Right ventricle myocardium inferior (tissue), 1 donor: ENCODE measurements at regions not wholly inside any gene's neighbourhood (a gene's known extent, or its start where the extent isn't known, plus 50 kb on each side); places are given as distances from the start of the nearest gene placed in this dataset.
"Not testable (repeated sequence)": the region's sequence is repeated elsewhere in the genome, so short reads cannot be mapped to it uniquely, and the experiment has no call there.

ENCODE experiments used
- ATAC-seq: fragments of 200-7000 bp; cut with Tn5 transposase; one replicate; pipeline ENCODE4 v1.9.1; 2020; ENCODE audit warnings: mild to moderate bottlenecking, moderate library complexity
- DNase-seq: peaks from one replicate; pipeline ENCODE4 v3.0.0; 2021; ENCODE audit errors: missing footprints
- intact Hi-C: fragments of 100-400 bp; cut with DNase I; formaldehyde crosslinking; loops from one replicate; pipeline ENCODE4 v1.11.0; 2022
- donor health status: DM: no; HTN: yes; CAD: no; lungs with severe emphysema.

DNA sequence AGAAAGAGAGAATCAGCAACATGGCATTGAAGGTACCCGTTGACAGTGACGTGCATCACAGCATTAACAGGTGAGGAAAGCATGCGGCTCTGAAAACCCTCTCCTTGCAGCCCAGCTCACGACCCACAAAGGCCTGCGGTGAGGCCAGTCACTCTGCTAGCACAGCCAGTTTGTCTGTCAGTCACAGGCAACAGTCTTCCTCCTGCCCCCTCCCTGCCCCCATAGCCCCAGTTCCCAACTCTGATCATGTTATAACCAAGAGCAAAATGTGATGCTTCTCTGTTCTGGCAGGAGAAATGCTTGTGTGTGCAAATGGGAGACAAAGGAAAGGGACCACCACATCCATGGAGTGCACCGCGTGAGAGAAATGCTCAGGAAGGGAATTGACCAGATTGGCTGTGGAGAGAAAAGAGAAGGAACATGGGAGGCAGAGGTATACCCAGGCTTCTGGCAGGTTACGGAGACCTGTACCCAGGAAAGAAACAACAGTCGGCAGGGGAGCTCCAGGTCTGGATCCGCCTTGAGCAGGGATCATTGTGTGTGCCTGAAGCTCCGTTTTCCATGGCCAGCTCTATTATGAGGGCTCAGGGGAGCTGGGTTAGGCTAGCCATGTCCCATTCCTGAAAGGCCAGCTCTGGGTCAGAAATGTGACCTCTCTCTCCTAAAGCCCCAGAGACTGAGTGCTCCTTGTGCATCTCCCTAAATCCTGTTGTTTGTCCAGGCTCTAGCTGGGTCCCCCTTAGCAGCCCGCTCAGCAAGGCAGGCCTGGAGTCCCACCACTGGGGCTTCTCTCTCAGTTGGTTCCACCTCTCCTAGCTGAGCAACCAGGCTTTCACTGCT, 139.7 kb upstream of the MAMLD1 start:
- DNase-seq (no peak), ATAC-seq (no peak)
- intact Hi-C loops: no loop called here

DNA sequence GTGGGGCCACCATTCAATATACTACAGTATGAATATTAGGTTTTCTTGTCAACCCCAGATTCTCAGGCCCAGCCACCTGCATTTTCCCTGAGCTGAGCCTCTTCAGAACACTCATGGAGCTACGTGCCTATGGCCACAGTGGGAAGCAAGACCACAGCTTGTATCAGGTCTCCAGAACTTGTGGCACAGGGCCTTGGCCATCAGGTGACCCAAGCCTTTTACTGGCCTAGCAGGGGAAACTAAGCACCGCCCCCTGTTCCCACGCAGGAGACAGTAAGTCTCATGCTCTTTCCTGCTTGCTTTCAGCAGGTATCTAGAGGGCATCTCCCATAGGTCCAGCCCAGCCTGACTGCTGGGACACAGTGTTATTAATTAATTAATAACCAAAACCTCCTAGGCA, 138.4 kb upstream of the MAMLD1 start:
- intact Hi-C loops: no loop called here
- ATAC-seq (no peak), DNase-seq (no peak)

DNA sequence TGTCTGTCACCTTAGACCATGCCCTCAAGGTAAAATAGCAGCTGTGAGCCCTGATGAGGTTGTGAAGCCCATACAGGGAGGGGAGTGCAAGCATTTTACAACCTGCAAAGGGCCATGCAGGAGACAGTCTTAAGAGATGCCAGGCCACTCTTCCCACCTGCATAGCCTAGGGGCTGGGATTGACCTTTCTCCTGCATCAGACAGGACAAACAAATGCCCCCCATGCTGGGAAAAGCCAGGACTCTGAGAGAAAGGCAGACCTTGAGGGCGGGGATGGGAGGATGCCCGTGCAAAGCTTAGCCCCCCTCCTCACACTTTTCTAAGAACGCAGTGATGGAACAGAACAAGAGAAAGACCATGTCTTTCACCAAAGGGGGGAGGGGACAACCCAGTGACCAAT, 137.9 kb upstream of the MAMLD1 start:
- DNase-seq: no peak
- intact Hi-C loops: no loop called here
- ATAC-seq: no peak

DNA sequence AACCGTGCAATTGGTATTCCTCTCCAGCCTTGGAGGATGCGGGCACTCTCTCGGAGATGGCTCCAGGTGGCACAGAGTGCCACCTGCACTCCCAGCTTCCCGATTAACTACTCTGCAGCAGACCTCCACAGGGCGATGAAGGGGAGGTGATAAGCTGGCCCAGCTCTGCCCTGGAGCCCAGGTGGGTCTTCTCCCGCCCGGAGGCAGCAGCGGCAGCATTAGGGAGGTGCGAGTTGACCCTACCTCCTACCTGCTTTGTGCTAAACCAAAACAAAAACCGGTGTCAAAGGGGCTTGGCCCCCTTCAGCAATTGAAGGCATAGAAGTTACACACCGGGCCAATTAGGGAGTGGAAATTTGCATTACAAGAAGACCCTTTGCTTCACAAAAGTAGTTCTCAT, 137.4 kb upstream of the MAMLD1 start:
- DNase-seq: no peak
- no peak for ATAC-seq
- intact Hi-C loops: no loop called here

DNA sequence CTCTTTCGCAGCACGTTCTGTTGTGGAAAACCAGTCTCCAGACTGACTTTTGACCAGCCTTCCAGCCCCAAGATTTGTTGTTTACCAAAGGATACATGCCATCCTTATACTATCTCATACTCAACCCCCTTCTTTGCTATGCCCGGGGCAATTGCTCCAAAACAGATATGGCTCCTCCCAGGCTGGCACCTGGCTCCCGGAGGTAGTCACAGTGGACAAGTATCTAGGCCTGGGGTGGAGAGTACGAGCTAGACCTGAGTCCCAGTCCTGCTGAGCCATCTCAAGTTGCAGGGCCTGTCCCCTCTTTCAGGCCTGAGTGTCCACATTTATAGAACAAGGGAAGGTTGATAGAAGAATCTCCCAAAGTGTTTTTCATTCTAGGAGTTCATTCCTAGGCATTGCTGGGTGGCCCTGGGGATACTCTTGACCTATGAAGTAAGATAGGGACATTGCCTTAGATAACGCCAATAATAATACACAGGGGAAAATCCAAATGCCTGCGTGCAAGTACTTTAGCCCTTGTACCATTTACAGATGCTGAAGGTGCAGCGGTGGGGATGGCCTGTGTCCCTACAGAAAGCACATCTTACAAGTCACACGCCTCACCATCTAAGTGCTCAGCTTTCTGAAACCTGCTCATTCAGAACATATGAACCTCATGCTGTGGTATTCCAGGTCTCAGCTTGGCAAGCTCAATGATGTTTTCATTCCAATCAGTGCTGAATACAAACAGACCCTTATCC, 136.7 kb upstream of the MAMLD1 start:
- intact Hi-C loops: no loop called here
- no peak for ATAC-seq
- no peak for DNase-seq

DNA sequence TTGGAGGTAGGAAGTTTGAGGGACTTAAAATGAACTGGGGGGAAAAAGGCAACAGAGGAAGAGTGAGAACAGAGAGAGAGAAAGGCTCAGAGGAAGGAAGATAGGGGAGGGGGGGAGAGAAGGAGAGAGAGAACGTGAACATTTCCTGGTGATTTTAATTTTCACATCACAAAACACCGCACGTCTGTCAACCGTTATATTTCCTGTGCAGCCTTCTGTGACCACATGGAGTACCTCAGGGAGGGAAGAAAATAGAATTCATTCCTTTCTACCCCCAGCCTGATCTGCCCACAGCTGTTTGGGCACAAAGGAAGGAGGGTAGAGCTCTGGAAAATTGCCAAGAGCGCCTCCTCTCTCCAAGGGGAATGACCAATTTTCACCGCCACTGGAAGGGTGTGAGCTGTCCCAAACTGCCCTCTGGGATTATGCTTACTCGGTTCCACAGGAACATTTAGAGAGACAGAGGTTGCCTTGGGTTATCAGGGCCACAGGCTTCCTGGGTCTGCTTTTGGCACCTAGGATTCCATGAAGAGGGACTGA, 135.7 kb upstream of the MAMLD1 start:
- DNase-seq: no peak
- ATAC-seq: no peak
- intact Hi-C loops: no loop called here

DNA sequence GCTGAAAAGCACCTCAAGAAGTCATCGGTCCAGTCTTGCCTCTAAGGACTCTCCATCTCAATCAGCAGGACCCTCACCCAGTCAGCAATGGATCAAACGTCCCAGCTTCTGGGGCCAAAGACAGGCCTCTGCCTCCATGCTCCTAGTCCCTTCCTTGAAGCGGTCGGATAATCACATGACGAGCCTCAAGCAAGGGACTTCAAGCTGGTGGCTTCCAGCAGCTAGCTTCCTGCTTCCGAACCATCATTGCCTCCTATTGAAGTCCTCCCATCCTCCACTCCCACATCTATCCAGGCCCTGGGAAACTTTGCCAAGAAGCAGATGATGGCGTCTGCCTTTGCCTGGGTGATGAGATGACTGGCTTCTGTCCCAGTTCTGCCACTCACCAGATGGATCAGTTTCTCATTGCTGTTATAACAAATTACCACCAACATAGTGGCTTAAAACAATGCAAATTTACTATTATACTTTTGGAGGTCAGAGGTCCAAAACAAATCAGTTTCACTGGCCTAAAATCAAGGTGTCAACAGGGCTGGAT, 135.2 kb upstream of the MAMLD1 start:
- intact Hi-C loops: no loop called here
- ATAC-seq (no peak), DNase-seq (no peak)

DNA sequence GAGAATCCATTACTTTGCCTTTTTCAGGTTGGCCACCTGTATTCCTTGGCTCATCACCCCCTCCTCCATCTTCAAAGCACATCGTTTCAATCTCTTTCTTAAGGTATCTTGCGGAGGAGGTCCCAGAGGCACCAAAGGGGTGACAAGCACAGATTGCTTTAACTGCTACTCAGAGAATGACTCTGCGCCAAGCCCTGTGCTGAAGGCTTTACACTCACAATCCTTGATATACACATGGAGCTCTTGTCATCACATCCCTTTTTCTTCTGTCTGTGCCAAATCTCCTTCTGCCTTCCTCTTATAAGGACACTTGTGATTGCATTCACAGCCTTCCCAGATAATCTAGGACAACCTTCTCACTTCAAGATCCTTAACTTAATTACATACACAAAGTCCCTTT, 134.7 kb upstream of the MAMLD1 start:
- DNase-seq (no peak), ATAC-seq (no peak)
- intact Hi-C loops: no loop called here

DNA sequence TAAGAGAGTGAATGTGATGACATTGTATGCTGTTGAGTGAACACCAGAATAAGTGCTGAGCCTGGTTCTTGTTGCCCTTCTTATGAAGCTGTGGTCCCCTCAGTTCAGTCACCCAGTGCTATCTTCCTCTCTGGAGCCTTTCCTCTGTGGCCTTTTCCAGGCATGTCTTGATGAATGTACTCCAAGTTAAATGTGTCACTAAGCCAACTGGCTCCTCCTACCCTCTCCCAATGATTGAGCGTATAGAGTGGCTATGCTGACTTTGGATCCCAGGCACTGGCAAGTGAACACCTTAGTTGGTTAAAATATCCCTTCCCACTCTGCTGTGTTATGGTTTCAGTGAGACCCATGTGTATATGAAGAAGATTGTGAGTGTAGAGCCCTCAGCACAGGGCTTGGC, 134.1 kb upstream of the MAMLD1 start:
- ATAC-seq (no peak), DNase-seq (no peak)
- intact Hi-C loops: no loop called here

DNA sequence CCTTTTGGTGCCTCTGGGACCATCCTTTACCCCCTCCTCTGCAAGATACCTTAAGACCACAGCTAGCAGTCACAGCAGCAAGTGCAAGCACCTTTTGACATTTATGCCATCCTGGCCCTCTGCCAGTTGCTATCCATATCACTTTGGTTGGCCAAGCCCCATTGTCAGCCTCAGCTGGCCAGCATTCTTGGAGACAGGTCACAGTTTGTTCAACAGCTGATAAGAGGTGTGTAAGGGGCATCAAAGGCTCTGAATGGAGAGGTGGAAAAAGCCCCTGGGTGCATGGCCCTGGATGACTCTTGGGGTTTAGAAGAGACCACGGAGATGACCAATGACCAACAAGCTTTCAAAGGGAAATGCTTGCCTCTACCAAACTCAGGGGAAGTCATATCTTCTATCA, 133.6 kb upstream of the MAMLD1 start:
- ATAC-seq (no peak), DNase-seq (no peak)
- intact Hi-C loops: no loop called here

DNA sequence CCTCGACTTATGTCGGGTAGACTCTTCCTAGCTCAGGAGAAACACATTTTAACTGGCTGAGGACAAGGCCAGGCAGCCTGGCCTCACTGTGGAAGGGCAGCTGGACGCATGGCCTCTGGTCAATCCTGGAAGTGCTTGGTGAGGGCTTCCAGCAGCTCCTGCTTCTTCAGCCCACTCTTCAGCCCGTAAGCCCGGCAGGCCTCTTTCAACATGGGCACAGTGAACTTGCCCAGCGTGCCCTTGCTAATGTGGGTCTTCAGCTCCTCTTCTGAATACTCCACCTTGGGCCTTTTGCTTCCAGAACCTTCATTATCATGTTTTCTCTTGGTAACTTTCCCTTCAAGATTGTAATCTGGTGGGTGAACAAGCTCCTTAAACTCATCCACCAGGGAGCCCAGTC, 132.2 kb upstream of the MAMLD1 start:
- intact Hi-C loops, ATAC-seq, DNase-seq: not testable (repeated sequence)

DNA sequence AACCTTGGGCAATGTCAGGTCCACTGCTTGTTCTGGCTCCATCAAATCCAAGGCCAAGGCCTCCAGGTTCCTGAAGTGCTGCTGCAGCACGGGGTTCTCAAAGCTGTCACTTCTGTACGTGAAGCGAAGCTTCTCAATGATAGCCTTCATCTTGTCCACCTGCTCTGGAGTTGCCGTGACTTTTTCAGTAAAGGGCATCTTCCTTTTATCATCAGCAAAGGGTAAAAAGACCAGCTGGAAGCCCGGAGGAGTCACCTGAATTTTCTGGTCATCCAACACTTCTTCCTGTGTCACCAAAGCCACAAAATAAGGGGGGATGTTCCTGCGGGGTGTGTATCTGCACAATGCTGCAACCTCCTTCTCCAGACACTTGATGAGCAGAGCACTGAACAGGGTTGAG, 131.7 kb upstream of the MAMLD1 start:
- DNase-seq, intact Hi-C loops, ATAC-seq: not testable (repeated sequence)

DNA sequence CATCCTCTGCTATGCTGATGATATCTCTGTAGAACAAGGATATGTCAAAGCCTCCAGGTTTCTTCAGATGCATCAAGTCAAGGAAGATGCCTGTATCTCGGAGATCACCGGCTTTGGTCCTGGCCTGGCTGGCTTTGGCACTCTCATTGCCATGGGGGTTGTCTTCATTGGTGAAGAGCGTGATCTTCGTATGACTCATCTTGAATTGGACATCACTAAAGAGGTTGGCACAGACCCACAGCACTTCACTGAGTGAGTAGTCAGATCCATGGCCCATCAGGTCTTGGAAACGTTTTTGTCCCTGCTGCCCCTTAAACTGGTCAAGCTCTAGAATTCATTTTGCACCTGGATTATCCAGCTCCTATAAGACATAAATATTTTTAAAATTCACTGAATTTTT, 130.9 kb upstream of the MAMLD1 start:
- ATAC-seq, DNase-seq, intact Hi-C loops: not testable (repeated sequence)

DNA sequence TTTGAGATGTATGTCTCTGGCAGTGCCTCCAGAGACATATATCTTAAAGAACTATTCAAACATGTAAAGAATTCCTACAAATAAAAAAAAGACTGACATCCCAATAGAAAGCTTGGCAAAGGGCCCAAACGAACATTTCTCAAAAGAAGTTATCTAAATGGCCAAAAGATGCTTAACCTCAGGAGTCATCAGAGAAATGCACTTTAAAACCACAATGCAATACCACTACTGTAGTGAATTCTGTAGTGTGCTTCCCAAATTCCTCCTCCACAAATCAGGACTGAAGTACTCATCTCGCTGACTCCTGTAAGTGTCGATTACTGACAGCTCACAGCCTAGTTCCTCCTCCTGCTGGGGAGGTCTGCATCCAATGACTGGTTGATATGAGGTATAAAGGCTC, 129.0 kb upstream of the MAMLD1 start:
- ATAC-seq (no peak), DNase-seq (no peak)
- intact Hi-C loops: no loop called here

DNA sequence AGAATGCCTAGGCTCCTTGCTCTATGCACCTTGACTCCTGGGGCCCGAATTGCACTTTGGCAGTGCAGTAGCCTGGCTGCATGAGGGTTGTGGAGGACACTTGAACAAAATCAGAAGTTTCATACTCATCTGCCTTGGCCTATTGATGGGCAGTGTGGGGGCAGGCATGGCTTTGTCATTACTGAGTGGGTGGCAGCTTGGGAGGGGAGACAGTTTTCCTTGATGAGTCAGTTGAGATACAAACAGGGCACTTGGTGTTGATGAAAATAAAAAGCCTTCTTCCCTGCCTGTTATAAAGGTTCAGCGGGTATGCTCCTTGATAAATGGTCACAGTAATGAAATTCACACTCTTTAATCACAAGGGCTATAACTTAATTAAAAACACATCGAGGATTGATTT, 126.8 kb upstream of the MAMLD1 start:
- intact Hi-C loops: no loop called here
- DNase-seq: no peak
- ATAC-seq: no peak

DNA sequence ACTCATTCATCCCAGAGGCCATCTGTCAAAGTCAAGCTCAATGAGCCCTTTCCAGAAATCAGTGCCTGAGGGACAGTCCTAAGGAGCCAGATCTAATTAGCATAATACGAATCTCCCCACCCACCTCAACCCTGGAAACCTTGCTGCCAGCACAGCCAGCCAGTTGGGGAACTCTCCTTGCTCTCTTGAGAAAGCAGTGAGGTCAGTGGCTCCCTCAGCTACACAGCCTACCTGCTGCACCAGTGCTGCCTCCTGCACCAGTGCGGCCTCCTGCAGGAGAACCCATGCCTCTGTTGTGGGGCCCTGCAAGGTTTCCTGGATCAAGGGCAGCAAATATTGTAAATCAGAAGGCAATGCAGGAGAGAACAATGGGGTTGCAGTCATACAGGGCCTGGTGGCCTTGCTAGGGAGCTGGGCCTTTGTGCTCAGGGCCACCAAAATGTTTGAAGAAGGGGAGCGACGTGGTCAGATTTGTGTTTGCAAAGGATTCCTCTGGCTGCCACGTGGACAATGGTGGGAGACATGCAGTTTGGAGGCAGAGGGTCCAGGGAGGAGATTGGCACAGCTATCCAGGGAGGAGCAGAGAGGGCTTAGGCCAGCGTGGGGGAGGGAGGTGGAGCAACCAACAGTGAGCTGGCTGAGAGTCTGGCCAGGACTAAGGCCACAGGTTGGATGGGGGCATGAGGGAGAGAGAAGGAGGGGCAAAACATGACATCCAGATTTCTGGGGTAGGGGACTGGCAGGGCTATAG, 124.3 kb upstream of the MAMLD1 start:
- ATAC-seq: no peak
- no peak for DNase-seq
- intact Hi-C loops: no loop called here

DNA sequence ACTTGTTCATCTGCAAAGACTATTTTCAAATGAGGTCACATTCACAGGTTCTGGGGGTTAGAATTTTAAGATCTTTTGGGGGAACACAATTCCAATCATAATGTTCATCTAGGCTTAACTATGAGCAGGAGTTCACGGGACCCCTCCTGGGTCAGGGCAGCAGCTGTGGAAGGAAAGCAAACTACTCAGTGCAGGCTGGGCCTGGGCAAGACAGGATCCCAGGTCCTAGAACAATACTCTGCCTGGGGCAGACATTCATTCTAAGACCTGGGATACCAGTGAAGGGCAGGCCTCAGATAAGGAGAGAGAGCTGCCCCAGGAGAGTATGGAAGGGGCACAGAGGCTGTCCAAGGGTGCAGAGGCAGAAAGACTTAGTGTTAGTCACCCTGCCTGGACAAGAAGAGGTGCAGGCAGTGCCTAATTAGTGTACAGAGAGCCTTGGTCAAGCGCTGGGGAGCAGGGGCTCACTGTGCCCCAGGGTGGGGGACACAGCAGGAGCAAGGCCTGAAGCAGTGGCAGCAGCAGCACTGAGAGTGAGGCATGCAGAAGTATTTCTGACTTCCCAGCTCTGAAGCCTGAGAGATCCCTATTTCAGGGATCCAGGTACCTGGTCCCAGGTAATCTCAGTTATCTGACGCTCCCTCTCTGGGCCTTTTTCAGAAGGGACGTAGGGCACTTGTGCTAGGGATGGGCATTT, 123.0 kb upstream of the MAMLD1 start:
- intact Hi-C loops: no loop called here
- ATAC-seq (no peak), DNase-seq (no peak)

DNA sequence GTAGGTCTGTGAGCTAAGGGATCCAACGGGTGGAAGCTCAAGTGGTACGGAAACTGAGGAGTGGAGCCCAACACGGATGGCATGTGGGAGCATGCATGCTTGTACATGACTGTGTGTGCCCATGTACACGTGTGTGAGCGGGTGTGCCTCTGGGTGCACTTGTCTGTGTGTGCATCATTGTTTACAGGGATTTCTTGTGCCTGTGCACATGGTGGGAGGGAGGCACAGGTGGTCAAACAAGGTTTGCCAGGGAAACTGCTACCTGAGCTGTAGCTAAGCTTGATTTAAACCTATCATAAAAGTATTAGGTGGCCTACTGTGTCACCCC, 122.5 kb upstream of the MAMLD1 start:
- intact Hi-C loops: no loop called here
- DNase-seq (no peak), ATAC-seq (no peak)
